ENCODE measurements at regions not wholly inside any gene's neighbourhood (a gene's known extent, or its start where the extent isn't known, plus 50 kb on each side); places are given as distances from the start of the nearest gene placed in this dataset.

- Histone ChIP-seq H3K4me3 (ENCODE audit: low read depth in 1 of 3, low read length in 3 of 3) (no peak overlapping the region), H3K36me3 (ENCODE audit: control insufficient read depth in 4 of 4, insufficient read depth in 3 of 4, low read depth in 1 of 4, low read length in 3 of 4) (no peaks in the 10 kb centered on the region), H3K9me3 (ENCODE audit: control insufficient read depth in 4 of 4, low read length in 3 of 4) (no peaks in the 10 kb centered on the region), H3K27ac (ENCODE audit: low read depth in 1 of 2, low read length in 2 of 2) (no peak overlapping the region), H3K4me1 (ENCODE audit: control insufficient read depth in 4 of 4, insufficient read depth in 4 of 4, low read length in 3 of 4) (no peaks in the 10 kb centered on the region), H3K27me3 (ENCODE audit: control insufficient read depth in 4 of 4, insufficient read depth in 4 of 4, low read length in 3 of 4) (no peaks in the 10 kb centered on the region), H3K9ac (ENCODE audit: low read depth in 1 of 2, low read length in 2 of 2) (no peak overlapping the region)
- DNase-seq (ENCODE audit: low spot score): no peak
- WGBS: 95% methylated on average over 2 of the region's 2 CpGs
- TF ChIP-seq, protein P1, sequence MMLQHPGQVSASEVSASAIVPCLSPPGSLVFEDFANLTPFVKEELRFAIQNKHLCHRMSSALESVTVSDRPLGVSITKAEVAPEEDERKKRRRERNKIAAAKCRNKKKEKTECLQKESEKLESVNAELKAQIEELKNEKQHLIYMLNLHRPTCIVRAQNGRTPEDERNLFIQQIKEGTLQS (IDR thresholded peaks at IDR 0.05): no peak
- TF ChIP-seq NR2F2 (IDR thresholded peaks at IDR 0.05): no peak
- TF ChIP-seq GABPA (IDR thresholded peaks at IDR 0.05 in 1 of 2, conservative IDR thresholded peaks at IDR 0.05 in 1 of 2): no peak
- no peak for TF ChIP-seq TAF1 (conservative IDR thresholded peaks at IDR 0.05)
Observed at GRCh38 chr15:79676621-79677020, 220.2 kb downstream of the MTHFS start.

DNA sequence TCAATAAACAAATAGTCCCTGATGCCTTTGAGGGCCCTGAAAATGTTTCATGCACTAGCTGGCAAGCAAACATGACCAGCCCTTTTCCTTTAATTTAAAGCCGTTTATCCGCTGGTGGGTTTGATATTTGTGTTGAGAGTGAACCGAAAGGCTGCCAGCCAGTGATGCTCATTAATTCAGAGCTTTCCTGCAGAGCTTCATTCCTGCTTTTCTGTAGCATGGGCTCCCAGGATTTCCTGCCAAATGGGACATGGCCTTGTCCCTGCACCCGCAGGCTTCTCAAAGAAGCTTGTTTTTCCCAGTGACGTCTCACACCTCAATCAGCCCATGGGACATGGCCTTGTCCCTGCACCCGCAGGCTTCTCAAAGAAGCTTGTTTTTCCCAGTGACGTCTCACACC is 219.6 kb downstream of the MTHFS start:
- H3K36me3 ChIP-seq (ENCODE audit: control insufficient read depth in 4 of 4, insufficient read depth in 3 of 4, low read depth in 1 of 4, low read length in 3 of 4): no peaks in the 10 kb centered on the region
- TF ChIP-seq JUND (IDR thresholded peaks at IDR 0.05): no peak
- no peak for TF ChIP-seq CTCF (IDR thresholded peaks at IDR 0.05; ENCODE audit: low read depth, low read length, missing input control)
- TF ChIP-seq TAF1 (conservative IDR thresholded peaks at IDR 0.05): no peak
- no peak for TF ChIP-seq YY1 (IDR thresholded peaks at IDR 0.05)
- TF ChIP-seq HNF4A (conservative IDR thresholded peaks at IDR 0.05): no peak
- no peak for TF ChIP-seq EGR1 (IDR thresholded peaks at IDR 0.05; ENCODE audit: low read depth in 2 of 2)
- TF ChIP-seq, protein P2, sequence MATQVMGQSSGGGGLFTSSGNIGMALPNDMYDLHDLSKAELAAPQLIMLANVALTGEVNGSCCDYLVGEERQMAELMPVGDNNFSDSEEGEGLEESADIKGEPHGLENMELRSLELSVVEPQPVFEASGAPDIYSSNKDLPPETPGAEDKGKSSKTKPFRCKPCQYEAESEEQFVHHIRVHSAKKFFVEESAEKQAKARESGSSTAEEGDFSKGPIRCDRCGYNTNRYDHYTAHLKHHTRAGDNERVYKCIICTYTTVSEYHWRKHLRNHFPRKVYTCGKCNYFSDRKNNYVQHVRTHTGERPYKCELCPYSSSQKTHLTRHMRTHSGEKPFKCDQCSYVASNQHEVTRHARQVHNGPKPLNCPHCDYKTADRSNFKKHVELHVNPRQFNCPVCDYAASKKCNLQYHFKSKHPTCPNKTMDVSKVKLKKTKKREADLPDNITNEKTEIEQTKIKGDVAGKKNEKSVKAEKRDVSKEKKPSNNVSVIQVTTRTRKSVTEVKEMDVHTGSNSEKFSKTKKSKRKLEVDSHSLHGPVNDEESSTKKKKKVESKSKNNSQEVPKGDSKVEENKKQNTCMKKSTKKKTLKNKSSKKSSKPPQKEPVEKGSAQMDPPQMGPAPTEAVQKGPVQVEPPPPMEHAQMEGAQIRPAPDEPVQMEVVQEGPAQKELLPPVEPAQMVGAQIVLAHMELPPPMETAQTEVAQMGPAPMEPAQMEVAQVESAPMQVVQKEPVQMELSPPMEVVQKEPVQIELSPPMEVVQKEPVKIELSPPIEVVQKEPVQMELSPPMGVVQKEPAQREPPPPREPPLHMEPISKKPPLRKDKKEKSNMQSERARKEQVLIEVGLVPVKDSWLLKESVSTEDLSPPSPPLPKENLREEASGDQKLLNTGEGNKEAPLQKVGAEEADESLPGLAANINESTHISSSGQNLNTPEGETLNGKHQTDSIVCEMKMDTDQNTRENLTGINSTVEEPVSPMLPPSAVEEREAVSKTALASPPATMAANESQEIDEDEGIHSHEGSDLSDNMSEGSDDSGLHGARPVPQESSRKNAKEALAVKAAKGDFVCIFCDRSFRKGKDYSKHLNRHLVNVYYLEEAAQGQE (IDR thresholded peaks at IDR 0.05): no peak
- no peak for TF ChIP-seq GABPA (IDR thresholded peaks at IDR 0.05 in 1 of 2, conservative IDR thresholded peaks at IDR 0.05 in 1 of 2)
- H3K9me3 ChIP-seq (ENCODE audit: control insufficient read depth in 4 of 4, low read length in 3 of 4): no peaks in the 10 kb centered on the region
- no peak overlapping the region for H3K9ac ChIP-seq (ENCODE audit: low read depth in 1 of 2, low read length in 2 of 2)
- H3K27me3 ChIP-seq (ENCODE audit: control insufficient read depth in 4 of 4, insufficient read depth in 4 of 4, low read length in 3 of 4): no peaks in the 10 kb centered on the region
- H3K4me1 ChIP-seq (ENCODE audit: control insufficient read depth in 4 of 4, insufficient read depth in 4 of 4, low read length in 3 of 4): no peaks in the 10 kb centered on the region
- no peak for DNase-seq (ENCODE audit: low spot score)
- no peak overlapping the region for H3K27ac ChIP-seq (ENCODE audit: low read depth in 1 of 2, low read length in 2 of 2)
- H3K4me3 ChIP-seq (ENCODE audit: low read depth in 1 of 3, low read length in 3 of 3): no peak overlapping the region
- WGBS: 77% methylated on average over 7 of the region's 7 CpGs

GRCh38 chr15:79678032-79678701 is 218.6 kb downstream of the MTHFS start:
- H3K36me3 ChIP-seq (ENCODE audit: control insufficient read depth in 4 of 4, insufficient read depth in 3 of 4, low read depth in 1 of 4, low read length in 3 of 4): no peaks in the 10 kb centered on the region
- no peak overlapping the region for H3K9ac ChIP-seq (ENCODE audit: low read depth in 1 of 2, low read length in 2 of 2)
- no peaks in the 10 kb centered on the region for H3K4me1 ChIP-seq (ENCODE audit: control insufficient read depth in 4 of 4, insufficient read depth in 4 of 4, low read length in 3 of 4)
- no peak overlapping the region for H3K27ac ChIP-seq (ENCODE audit: low read depth in 1 of 2, low read length in 2 of 2)
- no peaks in the 10 kb centered on the region for H3K27me3 ChIP-seq (ENCODE audit: control insufficient read depth in 4 of 4, insufficient read depth in 4 of 4, low read length in 3 of 4)
- TF ChIP-seq CTCF (IDR thresholded peaks at IDR 0.05; ENCODE audit: low read depth, low read length, missing input control) (no peak), YY1 (IDR thresholded peaks at IDR 0.05) (no peak), EGR1 (IDR thresholded peaks at IDR 0.05; ENCODE audit: low read depth in 2 of 2) (no peak)
- 88% methylated on average over 1 of the region's 1 CpG for WGBS
- H3K4me3 ChIP-seq (ENCODE audit: low read depth in 1 of 3, low read length in 3 of 3): no peak overlapping the region
- no peaks in the 10 kb centered on the region for H3K9me3 ChIP-seq (ENCODE audit: control insufficient read depth in 4 of 4, low read length in 3 of 4)
- DNase-seq (ENCODE audit: low spot score): no peak

Measured in liver (tissue), 8 donors.